NCI-H2227 treated with DMSO at 0.1 percent for 48 hours (cell line): ENCODE measurements at regions not wholly inside any gene's neighbourhood (a gene's known extent, or its start where the extent isn't known, plus 50 kb on each side); places are given as distances from the start of the nearest gene placed in this dataset.

Experiments used
- DNase-seq: peaks from one replicate; lab custom pipeline; 2025; lab: John Stamatoyannopoulos, UW

GRCh38 chr11:96607864-96608558 lies 218.2 kb downstream of the JRKL start:
- DNase-seq = no peak

- DNase-seq = no peak
Observed at GRCh38 chr11:96614101-96614500, 224.3 kb downstream of the JRKL start.

GRCh38 chr11:96614846-96615245 lies 225.0 kb downstream of the JRKL start:
- no peak for DNase-seq

- DNase-seq = no peak
Observed at GRCh38 chr11:96620464-96621044, 230.7 kb downstream of the JRKL start.

GRCh38 chr11:96621161-96621560 lies 231.3 kb downstream of the JRKL start:
- no peak for DNase-seq

GRCh38 chr11:96622026-96622634 lies 232.3 kb downstream of the JRKL start:
- DNase-seq = no peak

- DNase-seq = no peak
Observed at GRCh38 chr11:96624126-96624525, 234.3 kb downstream of the JRKL start.

- DNase-seq = no peak
Observed at GRCh38 chr11:96627376-96627775, 237.6 kb downstream of the JRKL start.

GRCh38 chr11:96635655-96636054 lies 245.8 kb downstream of the JRKL start:
- DNase-seq = no peak

GRCh38 chr11:96641261-96641660 lies 251.4 kb downstream of the JRKL start:
- DNase-seq = no peak

GRCh38 chr11:96642583-96642982 lies 252.8 kb downstream of the JRKL start:
- DNase-seq = no peak

GRCh38 chr11:96643173-96643572 lies 253.4 kb downstream of the JRKL start:
- no peak for DNase-seq

- DNase-seq = no peak
Observed at GRCh38 chr11:96647621-96648020, 257.8 kb downstream of the JRKL start.

- DNase-seq = no peak
Observed at GRCh38 chr11:96648991-96649390, 259.2 kb downstream of the JRKL start.

- DNase-seq = no peak
Observed at GRCh38 chr11:96652516-96652915, 262.7 kb downstream of the JRKL start.

- DNase-seq = no peak
Observed at GRCh38 chr11:96655474-96655873, 265.7 kb downstream of the JRKL start.

GRCh38 chr11:96658436-96658835 lies 268.6 kb downstream of the JRKL start:
- no peak for DNase-seq

GRCh38 chr11:96664110-96664509 lies 274.3 kb downstream of the JRKL start:
- no peak for DNase-seq

- DNase-seq = no peak
Observed at GRCh38 chr11:96680211-96681018, 290.6 kb downstream of the JRKL start.

- DNase-seq = no peak
Observed at GRCh38 chr11:96681019-96681716, 291.4 kb downstream of the JRKL start.

- DNase-seq = no peak
Observed at GRCh38 chr11:96694338-96694737, 304.5 kb downstream of the JRKL start.

- DNase-seq = no peak
Observed at GRCh38 chr11:96696731-96697130, 306.9 kb downstream of the JRKL start.
